ENCODE measurements at regions not wholly inside any gene's neighbourhood (a gene's known extent, or its start where the extent isn't known, plus 50 kb on each side); places are given as distances from the start of the nearest gene placed in this dataset.

DNA sequence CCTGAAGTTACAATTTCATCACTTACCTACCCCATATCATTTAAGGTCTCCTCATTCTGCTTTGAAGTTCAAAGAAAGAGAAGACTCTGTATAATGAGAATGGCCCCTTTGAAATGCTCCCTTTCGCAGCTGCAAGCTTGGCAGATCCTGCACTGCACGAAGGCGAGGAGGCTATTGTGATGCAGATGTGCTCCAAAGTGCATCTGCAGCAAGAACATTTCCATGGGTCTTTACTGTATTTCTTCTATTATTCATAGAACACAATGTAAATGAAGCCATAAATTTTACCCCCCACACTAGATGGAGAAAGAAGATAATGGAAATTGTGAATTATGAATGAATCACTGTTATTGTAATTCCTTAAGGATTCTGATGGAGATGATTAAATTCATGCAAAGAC, 178.7 kb downstream of the CHD9NB start:
- DNase-seq (ENCODE audit: low spot score): no peak

- no peak for DNase-seq (ENCODE audit: low spot score)
Observed at GRCh38 chr16:52872731-52873130, 180.0 kb downstream of the CHD9NB start.

- no peak for DNase-seq (ENCODE audit: low spot score)
Observed at GRCh38 chr16:52871481-52871880, 181.2 kb downstream of the CHD9NB start.

GRCh38 chr16:52869243-52869642, 183.5 kb downstream of the CHD9NB start:
- DNase-seq (ENCODE audit: low spot score): no peak

- DNase-seq (ENCODE audit: low spot score): no peak
Observed at GRCh38 chr16:52863000-52863399, 189.7 kb downstream of the CHD9NB start.

- DNase-seq (ENCODE audit: low spot score): no peak
Observed at GRCh38 chr16:52861614-52862022, 191.1 kb downstream of the CHD9NB start.

- no peak for DNase-seq (ENCODE audit: low spot score)
Observed at GRCh38 chr16:52855463-52855862, 197.2 kb downstream of the CHD9NB start.

DNA sequence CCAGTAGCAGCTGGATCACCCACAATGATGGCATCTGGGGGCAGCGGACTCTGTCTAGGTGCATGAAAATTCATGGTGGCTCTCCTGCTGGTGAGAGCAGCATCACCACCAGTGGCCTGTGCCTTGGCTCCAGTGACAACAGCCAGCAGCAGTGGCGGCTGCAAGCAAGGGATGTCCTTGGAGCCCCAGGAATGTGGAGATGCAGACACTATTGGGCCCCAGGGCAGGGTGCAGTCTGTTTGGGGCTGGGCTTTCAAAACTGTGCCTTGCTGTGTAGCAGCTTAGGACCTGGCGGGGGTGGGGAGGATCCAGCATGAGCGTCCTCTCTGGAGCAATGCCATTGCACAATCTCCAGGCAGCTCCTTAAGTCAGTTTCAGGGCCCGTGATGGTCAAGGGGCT, 199.7 kb downstream of the CHD9NB start:
- DNase-seq (ENCODE audit: low spot score): no peak

DNA sequence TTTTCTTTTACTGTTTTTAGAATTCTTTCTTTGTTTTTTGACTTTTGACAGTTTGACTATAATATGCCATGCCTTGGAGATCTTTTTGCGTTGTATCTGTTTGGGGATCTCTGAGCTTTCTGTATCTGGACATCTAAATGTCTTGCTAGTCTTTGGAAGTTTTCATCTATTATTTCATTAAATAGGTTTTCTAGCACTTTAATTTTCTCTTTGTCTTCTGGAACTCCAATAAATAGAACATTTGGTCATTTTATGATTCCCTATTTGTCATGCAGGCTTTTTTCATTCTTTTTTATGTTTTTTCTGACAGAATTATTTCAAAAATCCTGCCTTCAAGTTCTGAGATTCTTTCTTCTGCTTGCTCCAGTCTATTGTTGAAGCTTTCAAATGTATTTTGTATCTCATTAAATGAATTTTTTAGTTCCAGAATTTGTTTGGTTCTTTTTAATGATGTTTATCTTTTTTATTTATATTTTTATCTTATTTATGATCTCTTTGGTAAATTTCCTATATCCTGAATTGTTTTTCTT, 201.4 kb downstream of the CHD9NB start:
- DNase-seq (ENCODE audit: low spot score): no peak

DNA sequence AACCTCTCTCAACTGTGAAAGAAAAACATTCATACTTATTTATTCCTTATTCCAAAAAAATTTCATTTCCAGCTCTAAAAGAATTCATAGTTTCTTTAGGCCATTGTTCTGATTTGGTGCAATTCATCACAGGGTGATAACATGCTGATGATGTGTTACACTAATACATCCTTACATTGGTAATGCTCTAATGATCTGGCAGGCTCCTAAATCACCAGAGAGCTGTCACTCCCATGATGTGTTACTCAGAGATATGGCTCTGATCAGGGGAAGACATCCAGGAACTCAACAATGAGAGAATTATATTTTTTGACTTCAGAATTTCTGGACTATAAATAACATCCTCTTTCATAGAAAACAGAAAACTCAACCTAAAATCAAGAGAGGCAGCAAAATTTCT, 209.3 kb downstream of the CHD9NB start:
- no peak for DNase-seq (ENCODE audit: low spot score)

- DNase-seq (ENCODE audit: low spot score): no peak
Observed at GRCh38 chr16:52837251-52837650, 215.4 kb downstream of the CHD9NB start.

DNA sequence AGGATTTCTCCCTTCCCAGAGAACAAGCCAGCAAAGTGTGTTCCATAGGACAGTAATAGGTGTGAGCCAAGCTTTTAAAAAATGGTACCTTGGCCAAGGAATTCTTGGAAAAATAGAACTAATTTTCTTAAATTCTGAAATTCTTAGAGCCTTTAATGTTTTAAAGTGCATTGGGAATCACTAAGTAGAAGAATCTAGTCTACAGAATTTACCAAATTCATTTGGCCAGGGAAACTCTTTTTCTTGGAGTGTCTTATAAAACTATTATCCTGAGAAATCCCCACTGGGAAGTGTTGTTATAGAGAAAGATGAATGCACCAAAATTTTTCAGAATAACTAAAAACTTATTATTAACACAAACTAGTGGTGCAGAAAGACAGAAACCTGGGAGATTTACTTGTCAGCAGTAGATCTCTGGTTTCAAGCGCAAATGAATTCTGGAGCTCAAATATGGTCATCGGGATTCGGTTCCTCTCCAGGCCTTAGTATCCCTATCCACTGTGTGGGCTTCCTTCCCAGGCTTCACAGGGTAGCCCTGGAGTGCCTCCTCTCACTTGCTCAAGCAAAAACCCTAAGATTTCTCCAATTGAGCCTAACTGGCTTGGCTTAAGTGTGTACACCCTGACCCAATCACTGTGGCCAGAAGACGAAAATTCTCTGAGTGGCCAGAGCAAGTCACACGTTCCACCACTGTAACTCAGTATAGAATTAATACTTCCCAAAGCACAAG, 217.8 kb downstream of the CHD9NB start:
- no peak for DNase-seq (ENCODE audit: low spot score)

- no peak for DNase-seq (ENCODE audit: low spot score)
Observed at GRCh38 chr16:52832771-52833170, 219.9 kb downstream of the CHD9NB start.

- DNase-seq (ENCODE audit: low spot score): no peak
Observed at GRCh38 chr16:52827456-52827855, 225.2 kb downstream of the CHD9NB start.

DNA sequence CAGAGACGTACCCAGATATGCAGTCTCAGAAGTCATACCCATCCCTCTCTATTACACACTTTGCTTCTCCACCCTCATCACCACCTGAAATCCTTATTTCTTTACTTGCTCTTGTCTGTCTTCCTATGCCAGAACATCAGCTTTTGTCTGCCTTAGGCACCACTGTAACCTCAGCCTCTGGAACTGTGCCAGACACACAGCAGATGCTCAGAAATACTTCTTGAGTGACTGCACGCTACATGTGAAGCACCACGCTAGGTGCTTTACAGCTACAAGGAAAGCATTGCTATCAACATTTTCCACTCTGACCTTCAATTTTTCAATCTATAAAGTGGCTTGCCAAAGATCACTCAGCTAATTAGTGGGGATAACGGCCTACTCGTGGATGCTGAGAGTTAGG, 226.8 kb downstream of the CHD9NB start:
- no peak for DNase-seq (ENCODE audit: low spot score)

DNA sequence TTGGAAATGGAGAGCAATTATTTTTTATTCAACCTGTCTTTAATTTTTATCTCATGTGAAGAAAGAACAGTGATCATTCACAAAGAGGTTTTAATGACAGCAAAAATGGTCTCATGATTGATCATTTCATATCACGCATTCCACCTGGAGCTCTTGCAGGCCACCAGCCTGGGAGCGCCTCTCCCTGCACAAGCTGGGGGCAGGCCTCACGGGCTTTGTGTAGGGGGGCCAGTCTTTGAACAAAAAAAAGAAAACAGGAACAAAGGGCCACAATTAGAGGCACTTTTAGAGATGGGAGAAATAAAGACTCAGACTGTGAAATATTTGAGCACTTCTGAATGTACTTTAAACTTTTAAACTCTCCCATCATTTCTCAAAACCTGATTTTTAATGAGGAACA, 232.9 kb downstream of the CHD9NB start:
- no peak for DNase-seq (ENCODE audit: low spot score)

GRCh38 chr16:52819405-52819804, 233.3 kb downstream of the CHD9NB start:
- DNase-seq (ENCODE audit: low spot score): no peak

- no peak for DNase-seq (ENCODE audit: low spot score)
Observed at GRCh38 chr16:52817696-52818095, 235.0 kb downstream of the CHD9NB start.

DNA sequence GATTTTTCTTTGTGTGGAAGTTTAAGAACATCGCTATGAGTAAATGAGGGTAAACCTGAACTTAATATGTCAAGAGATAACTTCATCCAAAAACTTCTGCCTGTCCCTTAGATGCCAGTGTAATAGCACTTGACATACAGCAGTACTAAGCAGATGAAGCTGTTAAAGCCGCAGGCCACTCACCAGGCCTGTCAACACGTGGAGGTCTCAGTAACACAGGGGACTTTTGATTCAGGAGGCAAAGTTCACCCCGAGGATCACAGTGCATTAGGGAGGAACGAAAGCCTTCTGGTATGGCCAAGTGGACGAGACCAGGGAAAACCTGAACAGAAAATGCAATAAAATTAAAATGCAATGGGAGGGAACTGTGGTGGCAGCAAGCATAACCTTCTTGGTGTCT, 235.7 kb downstream of the CHD9NB start:
- no peak for DNase-seq (ENCODE audit: low spot score)

DNA sequence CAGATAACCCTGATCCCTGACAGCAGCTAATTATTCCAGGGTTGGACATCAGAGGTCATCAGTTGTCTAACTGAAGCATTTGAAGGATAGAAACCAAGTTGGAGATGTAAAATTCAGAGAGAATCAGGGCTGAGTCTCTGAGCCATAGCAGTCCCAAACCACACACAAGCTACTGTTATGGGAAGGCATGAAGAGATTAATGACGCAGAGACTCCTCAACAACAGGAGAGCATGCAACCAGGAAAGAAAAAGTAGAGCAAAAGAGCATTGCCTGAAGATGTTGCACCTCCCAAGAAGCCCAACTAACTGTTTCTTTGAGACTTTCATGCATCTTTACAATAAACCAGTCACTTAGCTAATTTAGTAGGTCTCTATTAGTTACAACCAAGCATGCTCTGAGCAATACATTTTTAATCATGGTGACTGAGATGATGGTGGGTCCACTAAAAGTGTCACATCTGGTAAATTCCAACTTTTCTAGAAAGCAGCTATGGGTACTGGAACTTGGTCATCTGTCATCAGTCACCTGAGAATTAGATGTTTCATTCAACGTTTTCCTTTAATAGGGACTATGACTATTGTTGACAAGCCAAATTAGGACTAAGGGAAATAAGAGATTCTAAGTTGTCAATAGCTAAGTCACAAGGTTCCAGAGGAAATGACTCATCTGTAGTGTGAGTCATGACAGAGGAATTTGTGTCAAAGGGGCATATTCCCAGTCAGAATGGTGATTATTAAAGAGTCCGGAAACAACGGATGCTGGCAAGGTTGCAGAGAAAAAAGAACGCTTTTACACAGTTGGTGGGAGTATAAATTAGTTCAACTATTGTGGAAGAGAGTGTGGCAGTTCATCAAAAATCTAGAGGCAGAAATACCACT, 239.8 kb downstream of the CHD9NB start:
- DNase-seq (ENCODE audit: low spot score): peak; percentile 14

DNA sequence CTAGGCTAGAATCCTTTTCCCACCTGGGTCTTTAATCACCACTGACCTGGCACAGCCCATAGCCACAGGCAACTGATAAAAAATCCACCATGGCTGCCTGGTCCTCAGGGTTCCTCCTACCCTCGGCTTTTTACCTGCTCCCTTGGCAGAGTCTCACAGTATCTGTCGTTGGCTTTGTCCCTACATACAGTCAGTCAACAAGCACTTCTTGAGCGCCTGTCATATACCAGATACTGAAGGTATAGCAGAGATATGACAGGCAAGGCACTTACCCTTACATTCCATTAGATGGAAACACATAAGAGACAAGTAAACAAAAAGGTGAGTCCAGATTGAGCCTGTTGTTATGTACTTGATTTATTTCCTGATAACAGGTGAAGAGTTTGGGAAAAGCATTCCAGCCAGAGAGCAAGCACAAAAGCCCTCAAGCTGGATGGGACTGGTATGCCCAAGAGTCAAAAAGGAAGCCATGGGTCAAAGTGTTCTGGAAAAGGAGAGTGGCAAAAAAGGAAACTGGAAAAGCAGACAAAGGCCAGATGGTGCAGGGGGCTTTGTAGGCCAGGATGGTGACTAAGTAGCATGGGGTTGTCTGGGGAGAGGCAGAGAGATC, 247.0 kb downstream of the CHD9NB start:
- DNase-seq (ENCODE audit: low spot score): no peak

- no peak for DNase-seq (ENCODE audit: low spot score)
Observed at GRCh38 chr16:52800432-52800831, 252.3 kb downstream of the CHD9NB start.

DNA sequence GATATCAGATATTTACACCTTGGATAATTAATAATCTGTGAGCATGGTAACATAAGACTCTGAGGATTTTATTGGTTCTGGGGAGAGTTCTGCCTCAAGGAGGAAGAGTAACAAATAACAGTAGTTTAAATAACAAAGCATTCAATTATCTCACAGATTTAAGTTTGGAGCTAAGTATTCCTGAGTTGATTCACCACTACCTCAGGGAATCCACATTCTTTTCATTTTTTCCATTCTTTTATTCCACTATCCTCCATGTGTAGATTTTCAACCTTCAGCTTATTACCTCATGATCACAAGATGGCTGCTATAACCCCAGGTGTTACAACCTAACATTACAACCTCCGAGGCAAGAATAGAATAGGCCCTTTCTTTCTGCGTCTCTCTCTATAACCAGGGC, 252.2 kb upstream of the TOX3 start:
- DNase-seq (ENCODE audit: low spot score): no peak
